ENCODE measurements at regions not wholly inside any gene's neighbourhood (a gene's known extent, or its start where the extent isn't known, plus 50 kb on each side); places are given as distances from the start of the nearest gene placed in this dataset.

DNA sequence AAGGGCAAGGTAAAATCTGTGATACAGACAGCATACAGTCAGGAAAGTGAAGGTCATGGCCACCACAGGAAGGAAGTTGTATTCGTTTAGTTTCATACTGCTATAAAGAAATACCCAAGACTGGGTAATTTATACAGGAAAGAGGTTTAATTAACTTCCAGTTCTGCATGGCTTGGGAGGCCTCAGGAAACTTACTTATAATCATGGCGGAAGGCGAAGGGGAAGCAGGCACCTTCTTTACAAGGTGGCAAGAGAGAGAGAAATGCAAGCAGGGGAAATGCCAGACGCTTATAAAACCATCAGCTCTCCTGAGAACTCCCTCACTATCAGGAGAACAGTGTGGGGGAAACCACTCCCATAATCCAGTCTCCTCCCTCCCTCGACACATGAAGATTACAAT lies 353.7 kb upstream of the SEMA6D start:
- no peak overlapping the region for H3K27ac ChIP-seq (ENCODE audit: low read depth, low read length)
- H4K20me1 ChIP-seq (replicated peaks in 1 of 2; ENCODE audit: control insufficient read depth in 1 of 2, insufficient read depth in 2 of 2, low read length in 2 of 2), result no peaks in the 10 kb centered on the region
- POLR2A ChIA-PET (ENCODE audit: partially characterized antibody), result no interaction called here
- no peak overlapping the region for H4K91ac ChIP-seq (replicated peaks; ENCODE audit: insufficient read length, low read length)
- no peaks in the 10 kb centered on the region for H3K36me3 ChIP-seq (ENCODE audit: control insufficient read depth in 2 of 4, insufficient read depth in 4 of 4, low read length in 3 of 4)
- H2AFZ ChIP-seq (ENCODE audit: low read length), result no peak overlapping the region
- H2BK12ac ChIP-seq (ENCODE audit: low read depth, low read length), result no peak overlapping the region
- no peak overlapping the region for H3K23ac ChIP-seq (ENCODE audit: insufficient read length)
- H3K9me3 ChIP-seq (ENCODE audit: insufficient read depth in 2 of 2, low read depth in 1 of 2, low read length in 1 of 2), result no peaks in the 10 kb centered on the region
- H3K4me1 ChIP-seq (replicated peaks in 1 of 4; ENCODE audit: control insufficient read depth in 3 of 4, insufficient read depth in 4 of 4, low read length in 3 of 4), result no peaks in the 10 kb centered on the region; a peak in 3 of 7 replicates
- no peak overlapping the region for H3K56ac ChIP-seq (replicated peaks; ENCODE audit: insufficient read length, low read depth, low read length)
- no peak overlapping the region for H2BK15ac ChIP-seq (ENCODE audit: low read length)
- H3K4ac ChIP-seq (replicated peaks; ENCODE audit: insufficient read length, low read depth, low read length), result no peak overlapping the region
- WGBS, 2 experiments (ENCODE audit: extremely low coverage in 1 of 2, insufficient coverage in 1 of 2, insufficient read length in 1 of 2, insufficient replicate concordance in 2 of 2, low coverage in 1 of 2, low lambda C conversion rate in 2 of 2, missing lambda C conversion rate in 1 of 2), result 95% methylated on average over 5 of the region's 5 CpGs; no CpG with 5 or more reads in 1 of the 2 experiments
- no peak overlapping the region for H2BK5ac ChIP-seq (ENCODE audit: low read depth, low read length)
- H4K8ac ChIP-seq (ENCODE audit: extremely low read depth, insufficient read depth, low read length), result no peak overlapping the region
- DNase-seq (ENCODE audit: low read depth in 1 of 2, low spot score in 2 of 2), result no peak
- no peak overlapping the region for H2AK5ac ChIP-seq (ENCODE audit: low read depth, low read length)
- H2BK20ac ChIP-seq (ENCODE audit: low read length), result no peak overlapping the region
- H3K9ac ChIP-seq (replicated peaks in 1 of 4; ENCODE audit: extremely low read depth in 1 of 4, low read depth in 3 of 4, low read length in 3 of 4), result no peak overlapping the region
- H3K79me2 ChIP-seq (ENCODE audit: control insufficient read depth in 1 of 2, insufficient read depth in 2 of 2, low read length in 2 of 2), result no peaks in the 10 kb centered on the region
- H3K4me3 ChIP-seq (ENCODE audit: extremely low read depth in 1 of 4, insufficient read depth in 2 of 4, low read depth in 3 of 4, low read length in 4 of 4), result no peak overlapping the region
- no peak overlapping the region for H3K4me2 ChIP-seq (ENCODE audit: insufficient read depth in 1 of 2, low read depth in 2 of 2, low read length in 2 of 2)
- CTCF ChIA-PET (ENCODE audit: partially characterized antibody), result interaction anchor here (0.6 to 2.9 kb wide), 4 partner anchors 9 to 193 kb away, joined by 3 to 19 read pairs (median 3); no protein-coding TSS in a partner anchor
- no peak overlapping the region for H3K14ac ChIP-seq (ENCODE audit: insufficient read length)
- no peaks in the 10 kb centered on the region for H3K79me1 ChIP-seq (ENCODE audit: low read depth, low read length)
- H4K5ac ChIP-seq (ENCODE audit: insufficient read length, low read depth, low read length), result no peak overlapping the region
- H2BK120ac ChIP-seq (replicated peaks; ENCODE audit: low read depth, low read length), result no peak overlapping the region
- no peak overlapping the region for H3K18ac ChIP-seq (ENCODE audit: extremely low read depth, low read length)
- H3K27me3 ChIP-seq (replicated peaks in 1 of 4; ENCODE audit: control insufficient read depth in 3 of 4, extremely low read depth in 1 of 4, insufficient read depth in 3 of 4, low read length in 3 of 4), result no peaks in the 10 kb centered on the region
- no peak for FAIRE-seq
- H3K23me2 ChIP-seq (ENCODE audit: low read depth, low read length), result no peaks in the 10 kb centered on the region
- TF ChIP-seq CHD2 (IDR thresholded peaks at IDR 0.05; ENCODE audit: low read length) (no peak), CREB1 (IDR thresholded peaks at IDR 0.05) (no peak), JUN (IDR thresholded peaks at IDR 0.05; ENCODE audit: low read depth, low read length) (no peak), HDAC6 (IDR thresholded peaks at IDR 0.05; ENCODE audit: low read depth, low read length) (no peak), SRF (IDR thresholded peaks at IDR 0.05; ENCODE audit: low read depth, low read length) (no peak), EZH2 (IDR thresholded peaks at IDR 0.05; ENCODE audit: low read depth, low read length, severe bottlenecking) (no peak), HDAC2 (IDR thresholded peaks at IDR 0.05; ENCODE audit: borderline replicate concordance in 1 of 2, low read depth in 2 of 2, low read length in 2 of 2) (no peak), SIRT6 (IDR thresholded peaks at IDR 0.05; ENCODE audit: low read length) (no peak), EGR1 (IDR thresholded peaks at IDR 0.05; ENCODE audit: borderline replicate concordance, low read depth, low read length) (no peak), BCL11A (IDR thresholded peaks at IDR 0.05; ENCODE audit: low read depth in 2 of 2, low read length in 2 of 2) (no peak), SUZ12 (IDR thresholded peaks at IDR 0.05; ENCODE audit: low read length) (no peak), TAF1 (IDR thresholded peaks at IDR 0.05; ENCODE audit: low read depth, low read length) (no peak)
- TF ChIP-seq, protein P1, sequence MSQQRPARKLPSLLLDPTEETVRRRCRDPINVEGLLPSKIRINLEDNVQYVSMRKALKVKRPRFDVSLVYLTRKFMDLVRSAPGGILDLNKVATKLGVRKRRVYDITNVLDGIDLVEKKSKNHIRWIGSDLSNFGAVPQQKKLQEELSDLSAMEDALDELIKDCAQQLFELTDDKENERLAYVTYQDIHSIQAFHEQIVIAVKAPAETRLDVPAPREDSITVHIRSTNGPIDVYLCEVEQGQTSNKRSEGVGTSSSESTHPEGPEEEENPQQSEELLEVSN (IDR thresholded peaks at IDR 0.05), result no peak
- TF ChIP-seq, protein P2, sequence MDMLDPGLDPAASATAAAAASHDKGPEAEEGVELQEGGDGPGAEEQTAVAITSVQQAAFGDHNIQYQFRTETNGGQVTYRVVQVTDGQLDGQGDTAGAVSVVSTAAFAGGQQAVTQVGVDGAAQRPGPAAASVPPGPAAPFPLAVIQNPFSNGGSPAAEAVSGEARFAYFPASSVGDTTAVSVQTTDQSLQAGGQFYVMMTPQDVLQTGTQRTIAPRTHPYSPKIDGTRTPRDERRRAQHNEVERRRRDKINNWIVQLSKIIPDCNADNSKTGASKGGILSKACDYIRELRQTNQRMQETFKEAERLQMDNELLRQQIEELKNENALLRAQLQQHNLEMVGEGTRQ (IDR thresholded peaks at IDR 0.05; ENCODE audit: low read length), result no peak

All from H1 (cell line).